ENCODE measurements at regions not wholly inside any gene's neighbourhood (a gene's known extent, or its start where the extent isn't known, plus 50 kb on each side); places are given as distances from the start of the nearest gene placed in this dataset.

- CTCF ChIA-PET, result no interaction called here
- no peak for DNase-seq (ENCODE audit: extremely low spot score)
- TF ChIP-seq LEF1 (IDR thresholded peaks at IDR 0.05; ENCODE audit: borderline replicate concordance), result no peak
- no peak for TF ChIP-seq L3MBTL2 (conservative IDR thresholded peaks at IDR 0.05)
- TF ChIP-seq PKNOX1 (IDR thresholded peaks at IDR 0.05), result no peak
- TF ChIP-seq ELF4 (IDR thresholded peaks at IDR 0.05), result no peak
- POLR2A ChIA-PET, result no interaction called here
These were observed 217.5 kb downstream of the NCK2 start for GRCh38 chr2:105962221-105962620.

GRCh38 chr2:105961599-105962146, 217.0 kb downstream of the NCK2 start:
- TF ChIP-seq ZNF384 (IDR thresholded peaks at IDR 0.05) (no peak), PKNOX1 (IDR thresholded peaks at IDR 0.05) (no peak), HDGF (IDR thresholded peaks at IDR 0.05; ENCODE audit: borderline replicate concordance) (no peak), SUZ12 (IDR thresholded peaks at IDR 0.05) (no peak), LEF1 (IDR thresholded peaks at IDR 0.05; ENCODE audit: borderline replicate concordance) (no peak), SP1 (IDR thresholded peaks at IDR 0.05) (no peak), ARNT (IDR thresholded peaks at IDR 0.05) (no peak), CTBP1 (IDR thresholded peaks at IDR 0.05; ENCODE audit: borderline replicate concordance) (no peak), ELF4 (IDR thresholded peaks at IDR 0.05) (no peak)
- no peak for DNase-seq (ENCODE audit: extremely low spot score)
- CTCF ChIA-PET, result no interaction called here
- POLR2A ChIA-PET, result no interaction called here

- ChIA-PET CTCF (no interaction called here), POLR2A (no interaction called here)
- TF ChIP-seq FOXA1 (IDR thresholded peaks at IDR 0.05) (no peak), NFRKB (IDR thresholded peaks at IDR 0.05) (no peak), BHLHE40 (IDR thresholded peaks at IDR 0.05; ENCODE audit: borderline replicate concordance) (no peak), FOXM1 (IDR thresholded peaks at IDR 0.05; ENCODE audit: borderline replicate concordance) (no peak), ARNT (IDR thresholded peaks at IDR 0.05) (no peak), CTBP1 (IDR thresholded peaks at IDR 0.05; ENCODE audit: borderline replicate concordance) (no peak), ELF4 (IDR thresholded peaks at IDR 0.05) (no peak), TARDBP (IDR thresholded peaks at IDR 0.05) (no peak), LEF1 (IDR thresholded peaks at IDR 0.05; ENCODE audit: borderline replicate concordance) (no peak), L3MBTL2 (conservative IDR thresholded peaks at IDR 0.05) (no peak)
- no peak for DNase-seq (ENCODE audit: extremely low spot score)
These were observed 214.6 kb downstream of the NCK2 start for GRCh38 chr2:105959357-105959756.

GRCh38 chr2:105954891-105955290, 210.2 kb downstream of the NCK2 start:
- ChIA-PET POLR2A (no interaction called here), CTCF (no interaction called here)
- no peak for DNase-seq (ENCODE audit: extremely low spot score)
- TF ChIP-seq ZNF384 (IDR thresholded peaks at IDR 0.05) (no peak), FOXK2 (IDR thresholded peaks at IDR 0.05) (no peak), ELF4 (IDR thresholded peaks at IDR 0.05) (no peak), PKNOX1 (IDR thresholded peaks at IDR 0.05) (no peak), FOXA1 (IDR thresholded peaks at IDR 0.05) (no peak), SP1 (IDR thresholded peaks at IDR 0.05) (no peak), CTBP1 (IDR thresholded peaks at IDR 0.05; ENCODE audit: borderline replicate concordance) (no peak), ARNT (IDR thresholded peaks at IDR 0.05) (no peak), NFRKB (IDR thresholded peaks at IDR 0.05) (no peak), HDGF (IDR thresholded peaks at IDR 0.05; ENCODE audit: borderline replicate concordance) (no peak), BHLHE40 (IDR thresholded peaks at IDR 0.05; ENCODE audit: borderline replicate concordance) (no peak), L3MBTL2 (conservative IDR thresholded peaks at IDR 0.05) (no peak)

GRCh38 chr2:105953942-105954341, 209.2 kb downstream of the NCK2 start:
- CTCF ChIA-PET, result interaction anchor here (0.5 kb wide), 1 partner anchor 1103 kb away, joined by 4 read pairs; no protein-coding TSS in a partner anchor
- no peak for DNase-seq (ENCODE audit: extremely low spot score)
- POLR2A ChIA-PET, result no interaction called here
- no peak for TF ChIP-seq SUZ12 (IDR thresholded peaks at IDR 0.05)
- no peak for TF ChIP-seq SP1 (IDR thresholded peaks at IDR 0.05)
- TF ChIP-seq HDGF (IDR thresholded peaks at IDR 0.05; ENCODE audit: borderline replicate concordance), result no peak
- no peak for TF ChIP-seq L3MBTL2 (conservative IDR thresholded peaks at IDR 0.05)
- TF ChIP-seq FOXM1 (IDR thresholded peaks at IDR 0.05; ENCODE audit: borderline replicate concordance), result no peak
- TF ChIP-seq NFRKB (IDR thresholded peaks at IDR 0.05), result no peak
- TF ChIP-seq CTBP1 (IDR thresholded peaks at IDR 0.05; ENCODE audit: borderline replicate concordance), result no peak
- TF ChIP-seq FOXA1 (IDR thresholded peaks at IDR 0.05), result no peak
- no peak for TF ChIP-seq ELF4 (IDR thresholded peaks at IDR 0.05)
- TF ChIP-seq PKNOX1 (IDR thresholded peaks at IDR 0.05), result no peak
- TF ChIP-seq TARDBP (IDR thresholded peaks at IDR 0.05), result no peak
- TF ChIP-seq LEF1 (IDR thresholded peaks at IDR 0.05; ENCODE audit: borderline replicate concordance), result no peak
- no peak for TF ChIP-seq ZNF384 (IDR thresholded peaks at IDR 0.05)
- no peak for TF ChIP-seq FOXK2 (IDR thresholded peaks at IDR 0.05)
- TF ChIP-seq BHLHE40 (IDR thresholded peaks at IDR 0.05; ENCODE audit: borderline replicate concordance), result no peak
- TF ChIP-seq ARNT (IDR thresholded peaks at IDR 0.05), result no peak

- no peak for DNase-seq (ENCODE audit: extremely low spot score)
- CTCF ChIA-PET, result interaction anchor here (1.2 kb wide), 1 partner anchor 234 kb away, joined by 3 read pairs; no protein-coding TSS in a partner anchor
- POLR2A ChIA-PET, result no interaction called here
These were observed 207.4 kb downstream of the NCK2 start for GRCh38 chr2:105952131-105952530.

More at GRCh38 chr2:105952131-105952530, 207.4 kb downstream of the NCK2 start:
- TF ChIP-seq HDGF (IDR thresholded peaks at IDR 0.05; ENCODE audit: borderline replicate concordance) (no peak), NFRKB (IDR thresholded peaks at IDR 0.05) (no peak), FOXA1 (IDR thresholded peaks at IDR 0.05) (no peak), ELF4 (IDR thresholded peaks at IDR 0.05) (no peak), BHLHE40 (IDR thresholded peaks at IDR 0.05; ENCODE audit: borderline replicate concordance) (no peak), SP1 (IDR thresholded peaks at IDR 0.05) (no peak), FOXM1 (IDR thresholded peaks at IDR 0.05; ENCODE audit: borderline replicate concordance) (no peak), SUZ12 (IDR thresholded peaks at IDR 0.05) (no peak), L3MBTL2 (conservative IDR thresholded peaks at IDR 0.05) (no peak), CTBP1 (IDR thresholded peaks at IDR 0.05; ENCODE audit: borderline replicate concordance) (no peak), TARDBP (IDR thresholded peaks at IDR 0.05) (no peak), PKNOX1 (IDR thresholded peaks at IDR 0.05) (no peak), ARNT (IDR thresholded peaks at IDR 0.05) (no peak), ZNF384 (IDR thresholded peaks at IDR 0.05) (no peak)

Measured in HEK293T (cell line).